Natural killer cell (primary cell): ENCODE measurements at regions not wholly inside any gene's neighbourhood (a gene's known extent, or its start where the extent isn't known, plus 50 kb on each side); places are given as distances from the start of the nearest gene placed in this dataset.

Experiments used
- ATAC-seq, 3 donors: fragments of 150-1000 bp in 2 of 3; fragments of 200-7000 bp in 1 of 3; cut with Tn5 transposase; 1 replicate in 1 of 3; 2 replicates in 2 of 3; pipeline ENCODE4 v1.10.0; 2021; ENCODE audit warnings: mild to moderate bottlenecking in 2 of 3, moderate library complexity in 2 of 3
- DNase-seq, 2 donors: peaks; one replicate each; pipeline versions ENCODE4 v3.0.0 to v3.0.0-alpha.2; 2013 to 2021; ENCODE audit warnings: mixed read lengths in 1 of 2
- H3K27ac ChIP-seq: one replicate; pipeline ENCODE4 v1.5.1; 2013; ENCODE audit warnings: mild to moderate bottlenecking, low read length
- H3K27me3 ChIP-seq: one replicate; pipeline ENCODE4 v1.6.1; 2013; ENCODE audit warnings: low read length; ENCODE audit not compliant: control insufficient read depth, insufficient read depth
- H3K36me3 ChIP-seq: one replicate; pipeline ENCODE4 v1.6.1; 2013; ENCODE audit warnings: low read length; ENCODE audit not compliant: control insufficient read depth, insufficient read depth
- H3K4me1 ChIP-seq: one replicate; pipeline ENCODE4 v1.6.1; 2013; ENCODE audit warnings: low read length; ENCODE audit not compliant: control insufficient read depth, insufficient read depth
- H3K4me3 ChIP-seq: one replicate; pipeline ENCODE4 v1.5.1; 2013; ENCODE audit warnings: low read length
- H3K9me3 ChIP-seq: one replicate; pipeline ENCODE4 v1.6.1; 2013; ENCODE audit warnings: low read length; ENCODE audit not compliant: control insufficient read depth, insufficient read depth
- H3K27ac Mint-ChIP-seq, 2 donors: one replicate each; pipeline ENCODE4 v1.8.0; 2022; ENCODE audit warnings: mild to moderate bottlenecking in 2 of 2, mixed read lengths in 2 of 2, moderate library complexity in 1 of 2
- H3K27me3 Mint-ChIP-seq, 2 donors: one replicate each; pipeline ENCODE4 v1.8.0; 2022; ENCODE audit warnings: low read depth in 2 of 2, mixed read lengths in 2 of 2
- H3K36me3 Mint-ChIP-seq: one replicate; pipeline ENCODE4 v1.8.0; 2022; ENCODE audit warnings: mixed read lengths
- H3K4me1 Mint-ChIP-seq, 2 donors: one replicate each; pipeline ENCODE4 v1.8.0; 2022; ENCODE audit warnings: mixed read lengths in 2 of 2
- H3K4me3 Mint-ChIP-seq: one replicate; pipeline ENCODE4 v1.8.0; 2022; ENCODE audit warnings: mild to moderate bottlenecking, moderate library complexity, mixed read lengths
- H3K9me3 Mint-ChIP-seq, 2 donors: one replicate each; pipeline ENCODE4 v1.8.0; 2022; ENCODE audit warnings: mixed read lengths in 2 of 2
- CTCF ChIP-seq: fragments of 200-600 bp; IDR thresholded peaks from one replicate; pipeline ENCODE4 v1.8.0; 2022; ENCODE audit warnings: antibody characterized with exemption
- WGBS: methylation state at CpG from one replicate; pipeline ENCODE4 v1.1.7; 2013; ENCODE audit warnings: missing lambda C conversion rate; ENCODE audit not compliant: insufficient coverage; 5-methylcytosine and 5-hydroxymethylcytosine counted together
- intact Hi-C: fragments of 100-400 bp; cut with micrococcal nuclease; formaldehyde crosslinking; loops from one replicate; pipeline ENCODE4 v1.14.2; 2022

GRCh38 chr5:38706376-38706775 is 139.4 kb upstream of the OSMR start:
- TF ChIP-seq CTCF, result no peak
- no peaks in the 10 kb centered on the region for H3K4me1 ChIP-seq
- no peaks in the 10 kb centered on the region for H3K36me3 Mint-ChIP-seq
- H3K9me3 ChIP-seq, result no peaks in the 10 kb centered on the region
- H3K36me3 ChIP-seq, result no peaks in the 10 kb centered on the region
- no peak overlapping the region for H3K4me3 Mint-ChIP-seq
- H3K4me3 ChIP-seq, result no peak overlapping the region
- H3K27ac ChIP-seq, result no peak overlapping the region
- no peak overlapping the region for H3K27ac Mint-ChIP-seq
- 78% methylated on average over 2 of the region's 3 CpGs for WGBS
- H3K4me1 Mint-ChIP-seq, result no peaks in the 10 kb centered on the region
- H3K9me3 Mint-ChIP-seq, result no peaks in the 10 kb centered on the region
- H3K27me3 Mint-ChIP-seq, result no peaks in the 10 kb centered on the region
- no peak for DNase-seq
- ATAC-seq, result no peak
- intact Hi-C loops, result no loop called here
- H3K27me3 ChIP-seq, result no peaks in the 10 kb centered on the region

GRCh38 chr5:38707352-38708210 is 138.2 kb upstream of the OSMR start:
- Mint-ChIP-seq H3K4me1 (no peaks in the 10 kb centered on the region), H3K27me3 (no peaks in the 10 kb centered on the region), H3K4me3 (no peak overlapping the region), H3K9me3 (no peaks in the 10 kb centered on the region), H3K36me3 (no peaks in the 10 kb centered on the region), H3K27ac (no peak overlapping the region)
- DNase-seq, result no peak
- 90% methylated on average over 10 of the region's 10 CpGs for WGBS
- no peaks in the 10 kb centered on the region for H3K36me3 ChIP-seq
- H3K27me3 ChIP-seq, result no peaks in the 10 kb centered on the region
- intact Hi-C loops, result no loop called here
- TF ChIP-seq CTCF, result no peak
- no peak overlapping the region for H3K4me3 ChIP-seq
- no peak for ATAC-seq
- no peaks in the 10 kb centered on the region for H3K4me1 ChIP-seq
- no peaks in the 10 kb centered on the region for H3K9me3 ChIP-seq
- H3K27ac ChIP-seq, result no peak overlapping the region

GRCh38 chr5:38709678-38710306 is 136.0 kb upstream of the OSMR start:
- DNase-seq (no peak), ATAC-seq (no peak)
- intact Hi-C loops, result no loop called here
- Histone ChIP-seq H3K27ac (no peak overlapping the region), H3K36me3 (no peaks in the 10 kb centered on the region), H3K4me1 (no peaks in the 10 kb centered on the region), H3K27me3 (no peaks in the 10 kb centered on the region), H3K4me3 (no peak overlapping the region), H3K9me3 (no peaks in the 10 kb centered on the region)
- 100% methylated on average over 1 of the region's 2 CpGs for WGBS
- H3K9me3 Mint-ChIP-seq, result no peaks in the 10 kb centered on the region
- H3K36me3 Mint-ChIP-seq, result no peaks in the 10 kb centered on the region
- H3K27ac Mint-ChIP-seq, result no peak overlapping the region
- TF ChIP-seq CTCF, result no peak
- no peaks in the 10 kb centered on the region for H3K4me1 Mint-ChIP-seq
- H3K27me3 Mint-ChIP-seq, result no peaks in the 10 kb centered on the region
- no peak overlapping the region for H3K4me3 Mint-ChIP-seq
